PC-9 (cell line): ENCODE measurements at regions not wholly inside any gene's neighbourhood (a gene's known extent, or its start where the extent isn't known, plus 50 kb on each side); places are given as distances from the start of the nearest gene placed in this dataset.

ENCODE experiments used
- BruUV-seq: library from RNA; stranded (reverse); fragments of 400-500 nt; replicated peaks from 2 replicates; lab custom pipeline; 2021; lab: Mats Ljungman, UMichigan
- CTCF ChIA-PET: fragments of 300-600 bp; sonication (Branson Sonifier 250); formaldehyde crosslinking; loops from one replicate; lab custom pipeline; 2022; ENCODE audit warnings: antibody characterized with exemption; lab: Charles Lee
- POLR2A ChIA-PET: fragments of 300-600 bp; sonication (Branson Sonifier 250); formaldehyde crosslinking; loops from one replicate; lab custom pipeline; 2022; ENCODE audit warnings: antibody characterized with exemption; ENCODE audit not compliant: unreplicated experiment; lab: Charles Lee
- DNase-seq, 2 experiments: peaks; one replicate each; pipeline versions ENCODE4 v3.0.0 to v3.0.0-alpha.2; 2015 to 2022; ENCODE audit warnings: mixed read lengths in 1 of 2
- H2AFZ ChIP-seq: fragments of 200-600 bp; sonication (generic); 2 replicates; pipeline ENCODE4 v1.8.1; 2017; ENCODE audit warnings: antibody characterized with exemption
- H3F3A ChIP-seq: fragments of 200-600 bp; sonication (generic); 2 replicates; pipeline ENCODE4 v1.8.1; 2017; ENCODE audit warnings: antibody characterized with exemption, mild to moderate bottlenecking, low read depth; ENCODE audit not compliant: insufficient read depth
- H3K27ac ChIP-seq: fragments of 200-600 bp; sonication (generic); 2 replicates; pipeline ENCODE4 v1.6.1; 2016; ENCODE audit warnings: mixed run types
- H3K27me3 ChIP-seq: fragments of 200-600 bp; sonication (generic); 2 replicates; pipeline ENCODE4 v1.6.1; 2016; ENCODE audit warnings: low read depth, mixed run types; ENCODE audit not compliant: insufficient read depth
- H3K36me3 ChIP-seq: fragments of 200-600 bp; sonication (generic); 2 replicates; pipeline ENCODE4 v1.6.1; 2016; ENCODE audit warnings: low read depth, mixed run types
- H3K4me1 ChIP-seq: fragments of 200-600 bp; sonication (generic); replicated peaks from 2 replicates; pipeline ENCODE4 v1.6.1; 2016; ENCODE audit warnings: mixed run types; ENCODE audit not compliant: insufficient read depth
- H3K4me2 ChIP-seq: fragments of 200-600 bp; sonication (generic); 2 replicates; pipeline ENCODE4 v1.6.1; 2017; ENCODE audit warnings: mixed run types
- H3K4me3 ChIP-seq: fragments of 200-600 bp; sonication (generic); 2 replicates; pipeline ENCODE4 v1.6.1; 2016; ENCODE audit warnings: mixed run types
- H3K79me2 ChIP-seq: fragments of 200-600 bp; sonication (generic); 2 replicates; pipeline ENCODE4 v1.6.1; 2017; ENCODE audit warnings: low read depth, mixed run types
- H3K9me2 ChIP-seq: fragments of 200-600 bp; sonication (generic); 2 replicates; pipeline ENCODE4 v1.8.1; 2017; ENCODE audit warnings: mild to moderate bottlenecking; ENCODE audit not compliant: insufficient read depth
- H3K9me3 ChIP-seq: fragments of 200-600 bp; sonication (generic); 2 replicates; pipeline ENCODE4 v1.8.1; 2016; ENCODE audit warnings: low read depth; ENCODE audit not compliant: insufficient read depth
- H4K20me1 ChIP-seq: fragments of 200-600 bp; sonication (generic); 2 replicates; pipeline ENCODE4 v1.8.1; 2017; ENCODE audit not compliant: insufficient read depth
- CTCF ChIP-seq: fragments of 200-600 bp; sonication (generic); conservative IDR thresholded peaks from 2 replicates; pipeline ENCODE4 v1.6.1; 2017; ENCODE audit warnings: mixed run types, antibody characterized with exemption, mild to moderate bottlenecking, moderate library complexity
- EZH2 ChIP-seq: fragments of 200-600 bp; sonication (generic); IDR thresholded peaks from 2 replicates; pipeline ENCODE4 v1.8.0; 2017; ENCODE audit warnings: antibody characterized with exemption, low read depth
- intact Hi-C: fragments of 100-400 bp; cut with micrococcal nuclease; formaldehyde crosslinking; loops from one replicate; pipeline ENCODE4 v1.10.0; 2022; ENCODE audit not compliant: unreplicated experiment

- Histone ChIP-seq H3K36me3 (no peaks in the 10 kb centered on the region), H3K27ac (no peak overlapping the region), H3K4me2 (no peak overlapping the region), H3K9me2 (no peaks in the 10 kb centered on the region), H2AFZ (no peak overlapping the region), H3K4me3 (no peak overlapping the region), H4K20me1 (no peaks in the 10 kb centered on the region), H3K4me1 (0 out of 2 replicates have a peak, but pooled peaks cover 6% of the 10 kb centered on the region), H3F3A (no peaks in the 10 kb centered on the region), H3K79me2 (no peaks in the 10 kb centered on the region), H3K27me3 (no peaks in the 10 kb centered on the region), H3K9me3 (no peaks in the 10 kb centered on the region)
- intact Hi-C loops = loop anchor here (10.0 kb wide), 1 partner anchor 136 kb away; no protein-coding TSS in a partner anchor
- ChIA-PET POLR2A (no interaction called here), CTCF (no interaction called here)
- BruUV-seq = no TSS peak
- DNase-seq = no peak
- TF ChIP-seq CTCF = no peak
- no peak for TF ChIP-seq EZH2
These were observed 315.7 kb upstream of the ECI2 start for GRCh38 chr6:4451081-4451480.

DNA sequence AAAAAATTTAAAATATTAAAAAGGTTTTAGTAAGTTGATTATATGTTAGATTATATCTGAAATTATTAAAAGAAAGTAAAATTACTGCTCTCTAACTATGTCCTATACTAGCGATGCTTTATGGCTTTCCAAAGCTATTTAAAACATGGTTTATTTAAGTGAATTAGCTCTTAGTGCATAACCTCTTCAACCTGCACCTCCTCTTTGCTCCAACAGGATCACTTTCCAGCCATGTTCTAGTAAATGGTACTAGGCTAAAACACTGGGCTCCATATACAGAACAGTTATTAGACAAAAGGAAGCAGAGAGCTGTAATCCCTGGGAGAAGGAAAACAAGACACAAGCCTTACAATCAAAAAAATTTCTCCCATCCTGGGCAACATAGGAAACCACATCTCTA lies 314.9 kb upstream of the ECI2 start:
- ChIA-PET POLR2A (no interaction called here), CTCF (interaction anchor here (0.6 kb wide), 1 partner anchor 168 kb away, joined by 3 read pairs; no protein-coding TSS in a partner anchor)
- Histone ChIP-seq H3K4me1 (0 out of 2 replicates have a peak, but pooled peaks cover 6% of the 10 kb centered on the region), H3K9me3 (no peaks in the 10 kb centered on the region), H3K27me3 (no peaks in the 10 kb centered on the region), H3K79me2 (no peaks in the 10 kb centered on the region), H4K20me1 (no peaks in the 10 kb centered on the region), H3F3A (no peaks in the 10 kb centered on the region), H3K27ac (no peak overlapping the region), H3K36me3 (no peaks in the 10 kb centered on the region), H3K9me2 (no peaks in the 10 kb centered on the region), H3K4me2 (no peak overlapping the region), H2AFZ (no peak overlapping the region), H3K4me3 (no peak overlapping the region)
- DNase-seq = no peak
- no TSS peak for BruUV-seq
- TF ChIP-seq EZH2 = no peak
- TF ChIP-seq CTCF = no peak
- intact Hi-C loops = loop anchor here (10.0 kb wide), 1 partner anchor 135 kb away; no protein-coding TSS in a partner anchor

DNA sequence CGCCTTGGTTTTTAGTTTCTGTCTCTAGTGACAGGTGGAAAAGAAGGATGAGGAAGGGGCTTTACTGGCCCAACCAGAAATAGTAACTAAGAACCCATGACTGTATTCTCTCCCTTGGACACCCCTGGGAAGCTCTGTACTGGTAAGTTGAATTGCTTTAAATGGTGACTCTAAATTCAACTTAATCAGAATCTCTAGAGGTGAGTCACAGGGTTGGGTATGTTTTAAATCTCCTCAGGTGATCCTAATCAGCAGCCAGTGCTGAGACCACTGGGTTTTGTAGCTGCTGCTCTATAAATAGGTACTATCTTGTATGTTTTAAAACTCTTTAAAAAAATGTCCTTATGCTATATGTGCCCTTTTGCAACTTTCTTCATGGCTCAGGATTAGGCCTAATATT lies 314.0 kb upstream of the ECI2 start:
- Histone ChIP-seq H2AFZ (no peak overlapping the region), H3K27ac (no peak overlapping the region), H3K4me1 (0 out of 2 replicates have a peak, but pooled peaks cover 6% of the 10 kb centered on the region), H3K79me2 (no peaks in the 10 kb centered on the region), H3K4me2 (no peak overlapping the region), H3K36me3 (no peaks in the 10 kb centered on the region), H3K9me2 (no peaks in the 10 kb centered on the region), H4K20me1 (no peaks in the 10 kb centered on the region), H3F3A (no peaks in the 10 kb centered on the region), H3K4me3 (no peak overlapping the region), H3K27me3 (no peaks in the 10 kb centered on the region), H3K9me3 (no peaks in the 10 kb centered on the region)
- no peak for DNase-seq
- no TSS peak for BruUV-seq
- CTCF ChIA-PET = no interaction called here
- TF ChIP-seq CTCF = no peak
- TF ChIP-seq EZH2 = no peak
- intact Hi-C loops = no loop called here
- POLR2A ChIA-PET = no interaction called here
